SU-DHL-6 (cell line): ENCODE measurements at regions not wholly inside any gene's neighbourhood (a gene's known extent, or its start where the extent isn't known, plus 50 kb on each side); places are given as distances from the start of the nearest gene placed in this dataset.

Experiments used
- H2AFZ ChIP-seq: fragments of 200-600 bp; sonication (generic); 2 replicates; pipeline ENCODE4 v1.6.1; 2014; ENCODE audit warnings: low read depth, mild to moderate bottlenecking, moderate library complexity, mixed read lengths, antibody characterized with exemption, low read length; ENCODE audit not compliant: severe bottlenecking
- H3F3A ChIP-seq: fragments of 200-600 bp; shearing (Covaris generic); 2 replicates; pipeline ENCODE4 v1.6.0; 2016; ENCODE audit warnings: antibody characterized with exemption, mild to moderate bottlenecking; ENCODE audit not compliant: insufficient read depth
- H3K27ac ChIP-seq: fragments of 200-600 bp; sonication (generic); 2 replicates; pipeline ENCODE4 v1.5.1; 2016; ENCODE audit warnings: low read depth, mild to moderate bottlenecking, low read length, moderate library complexity, mixed read lengths
- H3K27me3 ChIP-seq: fragments of 200-600 bp; sonication (generic), shearing (Covaris generic); 2 replicates; pipeline ENCODE4 v1.6.0; 2014; ENCODE audit warnings: mild to moderate bottlenecking, low read length
- H3K36me3 ChIP-seq: fragments of 200-600 bp; sonication (generic); 2 replicates; pipeline ENCODE4 v1.6.1; 2014; ENCODE audit warnings: mild to moderate bottlenecking, low read length, mixed read lengths
- H3K4me2 ChIP-seq: fragments of 300-600, 200-600 bp; shearing (Covaris generic), sonication (generic); 2 replicates; pipeline ENCODE4 v1.6.0; 2014; ENCODE audit warnings: low read length, low read depth, mild to moderate bottlenecking; ENCODE audit not compliant: poor library complexity, severe bottlenecking
- H3K4me3 ChIP-seq: fragments of 200-600 bp; sonication (generic); 2 replicates; pipeline ENCODE4 v1.5.1; 2014; ENCODE audit warnings: antibody characterized with exemption, low read length, mild to moderate bottlenecking, mixed read lengths; ENCODE audit not compliant: insufficient read depth, poor library complexity, severe bottlenecking
- H3K79me2 ChIP-seq: fragments of 200-600 bp; sonication (generic); 2 replicates; pipeline ENCODE4 v1.6.1; 2014; ENCODE audit warnings: mild to moderate bottlenecking, low read length, moderate library complexity; ENCODE audit not compliant: insufficient read depth
- H3K9ac ChIP-seq: fragments of 200-600 bp; sonication (generic); 2 replicates; pipeline ENCODE4 v1.7.0; 2014; ENCODE audit warnings: mild to moderate bottlenecking, low read length
- H3K9me2 ChIP-seq: fragments of 200-600 bp; sonication (generic); replicated peaks from 2 replicates; pipeline ENCODE4 v1.6.1; 2014; ENCODE audit warnings: low read length; ENCODE audit not compliant: insufficient read depth
- H3K9me3 ChIP-seq: fragments of 200-600 bp; sonication (generic); 2 replicates; pipeline ENCODE4 v1.6.1; 2014; ENCODE audit warnings: low read length, mixed read lengths; ENCODE audit not compliant: insufficient read depth
- H4K20me1 ChIP-seq: fragments of 200-600 bp; sonication (generic); 2 replicates; pipeline ENCODE4 v1.6.1; 2014; ENCODE audit warnings: low read depth, mild to moderate bottlenecking, antibody characterized with exemption, low read length, moderate library complexity, mixed read lengths
- EZH2phosphoT487 ChIP-seq: fragments of 200-600 bp; sonication (generic), shearing (Covaris generic); conservative IDR thresholded peaks from 2 replicates; pipeline ENCODE4 v1.6.1; 2018; ENCODE audit warnings: mild to moderate bottlenecking, antibody characterized with exemption, low read length, moderate library complexity, mixed read lengths
- TF ChIP-seq, protein P1 (sequence below): fragments of 200-600 bp; sonication (generic); IDR thresholded peaks from one replicate; pipeline ENCODE4 v1.5.1; 2017; ENCODE audit warnings: antibody characterized with exemption, mild to moderate bottlenecking, low read length, moderate library complexity; ENCODE audit not compliant: insufficient read depth, poor library complexity, severe bottlenecking

DNA sequence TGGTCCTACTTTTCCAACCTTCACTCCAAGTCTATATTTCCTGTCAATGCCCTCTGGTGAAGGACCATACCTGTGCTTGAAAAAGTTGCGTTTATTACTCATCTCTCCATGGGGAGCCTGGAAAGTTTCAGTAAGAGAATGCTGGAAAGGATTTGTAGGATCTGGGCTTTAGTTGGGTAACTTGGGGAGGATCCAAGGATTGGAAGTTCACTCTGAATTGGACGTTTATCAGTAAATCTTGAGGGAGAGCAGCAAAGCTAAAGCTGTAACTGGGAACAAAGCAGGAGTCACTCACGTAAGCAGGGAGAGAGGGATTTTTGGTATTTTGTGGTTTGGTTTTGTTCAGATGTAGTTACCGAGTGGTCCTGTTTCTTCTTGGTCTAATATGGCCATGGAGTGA, 51.4 kb upstream of the NPVF start:
- Histone ChIP-seq H3F3A (no peaks in the 10 kb centered on the region), H3K36me3 (no peaks in the 10 kb centered on the region), H3K27me3 (no peaks in the 10 kb centered on the region), H3K9me2 (no peaks in the 10 kb centered on the region), H3K9ac (no peak overlapping the region), H3K9me3 (no peaks in the 10 kb centered on the region), H3K79me2 (no peaks in the 10 kb centered on the region), H3K27ac (no peak overlapping the region), H2AFZ (no peak overlapping the region), H3K4me3 (no peak overlapping the region), H4K20me1 (no peaks in the 10 kb centered on the region), H3K4me2 (no peak overlapping the region)
- TF ChIP-seq EZH2phosphoT487 = no peak
- TF ChIP-seq, protein P1, sequence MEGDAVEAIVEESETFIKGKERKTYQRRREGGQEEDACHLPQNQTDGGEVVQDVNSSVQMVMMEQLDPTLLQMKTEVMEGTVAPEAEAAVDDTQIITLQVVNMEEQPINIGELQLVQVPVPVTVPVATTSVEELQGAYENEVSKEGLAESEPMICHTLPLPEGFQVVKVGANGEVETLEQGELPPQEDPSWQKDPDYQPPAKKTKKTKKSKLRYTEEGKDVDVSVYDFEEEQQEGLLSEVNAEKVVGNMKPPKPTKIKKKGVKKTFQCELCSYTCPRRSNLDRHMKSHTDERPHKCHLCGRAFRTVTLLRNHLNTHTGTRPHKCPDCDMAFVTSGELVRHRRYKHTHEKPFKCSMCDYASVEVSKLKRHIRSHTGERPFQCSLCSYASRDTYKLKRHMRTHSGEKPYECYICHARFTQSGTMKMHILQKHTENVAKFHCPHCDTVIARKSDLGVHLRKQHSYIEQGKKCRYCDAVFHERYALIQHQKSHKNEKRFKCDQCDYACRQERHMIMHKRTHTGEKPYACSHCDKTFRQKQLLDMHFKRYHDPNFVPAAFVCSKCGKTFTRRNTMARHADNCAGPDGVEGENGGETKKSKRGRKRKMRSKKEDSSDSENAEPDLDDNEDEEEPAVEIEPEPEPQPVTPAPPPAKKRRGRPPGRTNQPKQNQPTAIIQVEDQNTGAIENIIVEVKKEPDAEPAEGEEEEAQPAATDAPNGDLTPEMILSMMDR = no peak

DNA sequence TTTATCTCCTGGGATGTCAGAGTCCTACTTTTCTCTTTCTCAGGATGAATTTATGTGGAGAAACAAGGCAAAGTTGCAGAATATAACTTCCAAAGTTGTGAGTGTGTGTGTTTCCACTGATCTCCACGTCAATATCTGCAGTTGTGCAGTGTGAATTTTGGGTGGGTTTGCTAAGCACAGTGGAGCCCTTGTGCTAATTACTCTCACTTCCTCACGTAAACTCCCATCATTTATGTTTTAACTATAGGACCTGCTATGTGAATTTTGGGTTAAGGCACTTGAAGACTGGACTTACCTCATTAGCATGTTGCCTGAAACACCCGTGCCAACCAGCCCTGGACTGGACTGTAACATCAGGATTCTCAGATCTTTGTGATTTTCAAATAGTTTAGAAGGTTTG, 51.9 kb upstream of the NPVF start:
- no peak overlapping the region for H3K27ac ChIP-seq
- H4K20me1 ChIP-seq = no peaks in the 10 kb centered on the region
- H3K9me3 ChIP-seq = no peaks in the 10 kb centered on the region
- H3K4me2 ChIP-seq = no peak overlapping the region
- no peaks in the 10 kb centered on the region for H3K9me2 ChIP-seq
- no peak overlapping the region for H3K9ac ChIP-seq
- TF ChIP-seq, protein P1 = no peak
- TF ChIP-seq EZH2phosphoT487 = no peak
- no peaks in the 10 kb centered on the region for H3F3A ChIP-seq
- H3K79me2 ChIP-seq = no peaks in the 10 kb centered on the region
- no peaks in the 10 kb centered on the region; the same call in 1 of the 2 replicates for H3K27me3 ChIP-seq
- H2AFZ ChIP-seq = no peak overlapping the region
- no peaks in the 10 kb centered on the region for H3K36me3 ChIP-seq
- no peak overlapping the region for H3K4me3 ChIP-seq

DNA sequence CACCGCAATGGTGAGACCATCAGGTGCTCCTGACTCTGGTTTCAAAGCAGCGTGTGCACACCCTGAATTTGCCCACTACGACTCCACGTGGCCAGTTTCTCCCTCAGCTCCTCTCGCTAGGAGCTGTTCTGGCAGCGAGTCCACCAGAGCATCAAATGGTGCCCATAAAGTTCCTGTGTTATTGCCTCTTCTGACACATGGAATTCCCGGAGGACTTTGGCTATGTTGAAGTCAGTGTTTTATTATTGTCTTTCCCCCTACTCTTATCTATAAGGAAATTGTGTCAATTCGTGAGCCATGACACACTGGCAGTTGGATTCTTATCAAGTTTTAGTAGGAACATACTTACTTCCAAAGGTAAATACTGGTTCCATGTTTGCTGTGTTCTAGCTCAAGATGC, 53.9 kb upstream of the NPVF start:
- Histone ChIP-seq H3K36me3 (no peaks in the 10 kb centered on the region), H3K79me2 (no peaks in the 10 kb centered on the region), H4K20me1 (no peaks in the 10 kb centered on the region), H3K9me3 (no peaks in the 10 kb centered on the region), H3K4me3 (no peak overlapping the region), H3F3A (no peaks in the 10 kb centered on the region), H3K9ac (no peak overlapping the region), H3K4me2 (no peak overlapping the region), H3K27me3 (peaks cover 3% of the 10 kb centered on the region; the same call in 1 of the 2 replicates), H2AFZ (no peak overlapping the region), H3K27ac (no peak overlapping the region), H3K9me2 (no peaks in the 10 kb centered on the region)
- TF ChIP-seq, protein P1 = no peak
- TF ChIP-seq EZH2phosphoT487 = no peak

DNA sequence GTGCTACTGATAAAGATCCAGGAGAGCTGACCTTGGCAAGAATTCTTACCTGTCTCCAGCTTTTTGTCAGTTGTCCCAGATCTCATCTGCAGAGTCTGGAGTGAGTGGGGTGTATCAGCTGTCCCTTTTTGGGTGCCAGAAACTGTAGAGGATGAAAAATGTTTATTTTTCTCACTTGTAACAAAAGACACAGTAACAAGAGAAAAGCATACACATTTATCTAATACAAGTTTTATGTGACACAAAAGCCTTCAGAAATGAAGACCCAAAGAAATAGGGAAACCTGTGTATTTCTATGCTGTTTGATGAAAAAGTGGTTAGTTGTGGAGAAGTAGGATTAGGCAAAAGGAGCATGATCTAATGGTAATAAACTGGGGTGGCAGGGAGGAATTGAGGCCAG, 58.5 kb upstream of the NPVF start:
- H2AFZ ChIP-seq = no peak overlapping the region
- TF ChIP-seq, protein P1 = no peak
- TF ChIP-seq EZH2phosphoT487 = no peak
- no peaks in the 10 kb centered on the region for H4K20me1 ChIP-seq
- no peak overlapping the region for H3K27ac ChIP-seq
- H3K9me3 ChIP-seq = no peaks in the 10 kb centered on the region
- H3K27me3 ChIP-seq = peaks cover 3% of the 10 kb centered on the region; the same call in 1 of the 2 replicates
- H3K79me2 ChIP-seq = no peaks in the 10 kb centered on the region
- H3K36me3 ChIP-seq = no peaks in the 10 kb centered on the region
- no peak overlapping the region for H3K9ac ChIP-seq
- no peak overlapping the region for H3K4me2 ChIP-seq
- H3K4me3 ChIP-seq = no peak overlapping the region
- no peaks in the 10 kb centered on the region for H3K9me2 ChIP-seq
- no peaks in the 10 kb centered on the region for H3F3A ChIP-seq
